Upper lobe of right lung (tissue), 1 donor: ENCODE measurements at regions not wholly inside any gene's neighbourhood (a gene's known extent, or its start where the extent isn't known, plus 50 kb on each side); places are given as distances from the start of the nearest gene placed in this dataset.

ENCODE experiments used
- ATAC-seq: fragments of 200-7000 bp; cut with Tn5 transposase; one replicate; pipeline ENCODE4 v1.9.1; 2020; ENCODE audit warnings: mild to moderate bottlenecking, moderate library complexity
- DNase-seq: peaks from one replicate; pipeline ENCODE4 v3.0.0-alpha.2; 2020
- H3K27ac ChIP-seq: fragments of 200-600 bp; one replicate; pipeline ENCODE4 v1.8.0; 2022
- H3K27me3 ChIP-seq: fragments of 200-600 bp; one replicate; pipeline ENCODE4 v1.8.0; 2022; ENCODE audit warnings: mild to moderate bottlenecking
- H3K36me3 ChIP-seq: fragments of 200-600 bp; one replicate; pipeline ENCODE4 v1.8.0; 2022
- H3K4me1 ChIP-seq: fragments of 200-600 bp; one replicate; pipeline ENCODE4 v1.8.0; 2022
- H3K4me3 ChIP-seq: fragments of 200-600 bp; one replicate; pipeline ENCODE4 v1.8.0; 2022; ENCODE audit warnings: mild to moderate bottlenecking
- H3K9me3 ChIP-seq: fragments of 200-600 bp; one replicate; pipeline ENCODE4 v1.8.0; 2022
- intact Hi-C: fragments of 100-400 bp; cut with DNase I; formaldehyde crosslinking; loops from one replicate; pipeline ENCODE4 v1.11.0; 2022
- TF ChIP-seq, protein P1 (sequence below): fragments of 200-600 bp; IDR thresholded peaks from one replicate; pipeline ENCODE4 v1.8.0; 2022; ENCODE audit warnings: antibody characterized with exemption
- donor health status: DM: no; HTN: yes; CAD: no; lungs with severe emphysema.

DNA sequence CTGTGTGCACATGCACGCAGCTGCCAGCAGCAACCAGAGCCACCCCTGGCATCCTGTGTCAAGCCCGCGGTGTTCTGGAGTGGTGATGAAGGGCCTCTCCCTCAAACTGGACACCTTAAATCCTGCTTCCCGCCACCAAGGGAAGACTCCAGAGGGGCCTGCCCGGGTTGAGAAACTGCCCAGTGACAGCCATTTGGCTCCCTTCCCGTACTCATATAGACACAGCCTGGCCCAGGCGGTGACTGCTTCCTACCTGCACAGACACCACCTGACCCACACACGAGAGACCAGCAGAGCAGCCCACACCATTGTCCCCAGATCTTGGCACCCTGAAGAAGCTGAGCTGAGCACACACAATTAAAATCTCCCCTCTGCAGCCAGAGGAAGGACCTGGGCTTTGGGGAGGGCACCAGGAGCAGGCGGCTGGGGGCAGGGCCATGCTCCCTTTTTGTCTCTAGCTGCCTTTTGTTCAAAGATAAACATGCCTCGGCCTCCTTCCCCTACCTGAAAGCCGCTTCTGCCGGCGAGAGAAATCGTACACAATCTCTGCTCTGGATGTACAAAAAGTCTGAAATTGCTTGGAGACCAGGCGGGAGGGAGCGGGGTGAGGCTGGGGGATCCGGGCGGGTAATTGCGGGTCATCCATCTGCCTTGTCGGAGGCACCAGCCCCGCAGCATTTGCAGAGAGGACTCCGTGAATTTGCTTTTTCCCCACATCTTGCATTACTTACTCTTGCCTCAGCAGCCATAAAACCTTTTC, 78.4 kb downstream of the TSPAN17 start:
- peaks cover 53% of the 10 kb centered on the region for H3K27me3 ChIP-seq
- TF ChIP-seq, protein P1, sequence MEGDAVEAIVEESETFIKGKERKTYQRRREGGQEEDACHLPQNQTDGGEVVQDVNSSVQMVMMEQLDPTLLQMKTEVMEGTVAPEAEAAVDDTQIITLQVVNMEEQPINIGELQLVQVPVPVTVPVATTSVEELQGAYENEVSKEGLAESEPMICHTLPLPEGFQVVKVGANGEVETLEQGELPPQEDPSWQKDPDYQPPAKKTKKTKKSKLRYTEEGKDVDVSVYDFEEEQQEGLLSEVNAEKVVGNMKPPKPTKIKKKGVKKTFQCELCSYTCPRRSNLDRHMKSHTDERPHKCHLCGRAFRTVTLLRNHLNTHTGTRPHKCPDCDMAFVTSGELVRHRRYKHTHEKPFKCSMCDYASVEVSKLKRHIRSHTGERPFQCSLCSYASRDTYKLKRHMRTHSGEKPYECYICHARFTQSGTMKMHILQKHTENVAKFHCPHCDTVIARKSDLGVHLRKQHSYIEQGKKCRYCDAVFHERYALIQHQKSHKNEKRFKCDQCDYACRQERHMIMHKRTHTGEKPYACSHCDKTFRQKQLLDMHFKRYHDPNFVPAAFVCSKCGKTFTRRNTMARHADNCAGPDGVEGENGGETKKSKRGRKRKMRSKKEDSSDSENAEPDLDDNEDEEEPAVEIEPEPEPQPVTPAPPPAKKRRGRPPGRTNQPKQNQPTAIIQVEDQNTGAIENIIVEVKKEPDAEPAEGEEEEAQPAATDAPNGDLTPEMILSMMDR = no peak
- no peak overlapping the region for H3K27ac ChIP-seq
- H3K9me3 ChIP-seq = no peaks in the 10 kb centered on the region
- intact Hi-C loops = no loop called here
- H3K4me1 ChIP-seq = no peaks in the 10 kb centered on the region
- H3K4me3 ChIP-seq = no peak overlapping the region
- ATAC-seq (no peak), DNase-seq (no peak)
- no peaks in the 10 kb centered on the region for H3K36me3 ChIP-seq

GRCh38 chr5:176726746-176727527, 79.7 kb downstream of the TSPAN17 start:
- H3K4me3 ChIP-seq = no peak overlapping the region
- H3K27me3 ChIP-seq = peaks cover 62% of the 10 kb centered on the region
- no peaks in the 10 kb centered on the region for H3K9me3 ChIP-seq
- no peak overlapping the region for H3K27ac ChIP-seq
- DNase-seq = no peak
- intact Hi-C loops = no loop called here
- H3K4me1 ChIP-seq = no peaks in the 10 kb centered on the region
- TF ChIP-seq, protein P1 = no peak
- ATAC-seq = no peak
- no peaks in the 10 kb centered on the region for H3K36me3 ChIP-seq

DNA sequence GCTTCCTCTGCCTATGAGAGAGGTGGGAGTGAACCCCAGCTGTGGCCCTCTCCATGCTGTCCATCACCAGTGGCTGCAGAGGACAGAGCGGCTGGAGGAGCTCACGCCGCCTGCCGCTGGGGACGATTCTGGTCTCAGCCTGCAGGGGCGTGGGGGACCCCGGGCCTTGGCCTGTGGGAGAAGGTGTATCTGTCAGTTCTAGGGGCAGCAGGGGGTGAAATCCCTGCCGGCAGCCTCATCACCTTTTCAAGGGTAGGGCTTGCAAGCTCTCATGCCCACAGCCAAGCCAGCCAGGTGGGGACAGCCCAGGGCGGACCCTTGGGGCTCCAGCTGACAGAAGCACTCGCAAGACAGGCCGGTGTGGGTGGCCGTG, 80.2 kb downstream of the TSPAN17 start:
- ATAC-seq = no peak
- H3K27me3 ChIP-seq = peaks cover 63% of the 10 kb centered on the region
- intact Hi-C loops = no loop called here
- H3K4me1 ChIP-seq = no peaks in the 10 kb centered on the region
- H3K9me3 ChIP-seq = no peaks in the 10 kb centered on the region
- no peaks in the 10 kb centered on the region for H3K36me3 ChIP-seq
- TF ChIP-seq, protein P1 = no peak
- H3K4me3 ChIP-seq = no peak overlapping the region
- H3K27ac ChIP-seq = no peak overlapping the region
- no peak for DNase-seq

GRCh38 chr5:176727983-176728675, 80.8 kb downstream of the TSPAN17 start:
- intact Hi-C loops = no loop called here
- TF ChIP-seq, protein P1 = no peak
- Histone ChIP-seq H3K27ac (no peak overlapping the region), H3K4me1 (no peaks in the 10 kb centered on the region), H3K9me3 (no peaks in the 10 kb centered on the region), H3K36me3 (no peaks in the 10 kb centered on the region), H3K27me3 (peaks cover 64% of the 10 kb centered on the region), H3K4me3 (no peak overlapping the region)
- no peak for DNase-seq
- no peak for ATAC-seq

- peaks cover 71% of the 10 kb centered on the region for H3K27me3 ChIP-seq
- DNase-seq = no peak
These were observed 81.5 kb upstream of the UNC5A start for GRCh38 chr5:176728831-176729251.

More at GRCh38 chr5:176728831-176729251, 81.5 kb upstream of the UNC5A start:
- Histone ChIP-seq H3K9me3 (no peaks in the 10 kb centered on the region), H3K36me3 (no peaks in the 10 kb centered on the region), H3K4me1 (no peaks in the 10 kb centered on the region), H3K27ac (no peak overlapping the region), H3K4me3 (no peak overlapping the region)
- TF ChIP-seq, protein P1 = no peak
- no peak for ATAC-seq
- intact Hi-C loops = no loop called here
